NCI-H1417 treated with DMSO at 0.1 percent for 48 hours (cell line): ENCODE measurements at regions not wholly inside any gene's neighbourhood (a gene's known extent, or its start where the extent isn't known, plus 50 kb on each side); places are given as distances from the start of the nearest gene placed in this dataset.
"Not testable (repeated sequence)": the region's sequence is repeated elsewhere in the genome, so short reads cannot be mapped to it uniquely, and the experiment has no call there.

Experiments used
- DNase-seq: peaks from one replicate; lab custom pipeline; 2025; lab: John Stamatoyannopoulos, UW

DNA sequence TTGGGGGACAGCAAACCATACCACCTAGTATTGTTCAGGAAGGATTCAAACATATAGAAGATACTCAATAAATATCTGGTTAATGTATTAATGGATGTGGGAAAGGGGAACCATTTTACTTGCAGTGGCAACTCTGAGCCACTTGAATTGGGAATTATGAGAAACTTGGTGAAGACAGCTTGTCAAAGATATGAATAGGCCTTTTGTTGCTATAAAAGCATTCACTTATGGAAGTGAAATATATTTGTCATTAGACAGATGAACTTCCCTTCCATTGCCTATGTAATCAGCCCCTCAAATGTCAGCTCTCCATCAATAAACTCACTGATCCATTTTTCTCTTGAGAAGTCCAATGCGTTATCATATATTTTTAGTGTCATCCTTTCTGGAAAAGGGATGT is 56.1 kb downstream of the GPR85 start:
- no peak for DNase-seq

DNA sequence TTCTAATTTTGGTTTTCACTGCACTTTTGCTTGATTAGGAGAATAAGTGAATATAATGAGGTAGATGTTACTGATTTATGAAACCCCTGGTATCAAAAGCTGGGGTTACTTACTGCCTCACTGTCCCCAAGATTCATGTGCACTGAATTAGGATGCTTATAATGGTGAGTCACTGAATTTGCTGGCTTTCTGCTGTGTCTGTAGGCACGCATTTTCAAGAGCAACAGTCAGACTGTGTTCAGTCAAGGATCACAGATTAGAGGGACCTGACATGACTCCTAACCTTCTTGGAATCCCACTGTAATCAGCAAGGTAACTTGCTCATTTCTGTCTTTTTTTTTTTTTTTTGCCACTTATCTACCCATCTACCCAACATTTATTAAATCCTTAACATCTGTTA is 59.7 kb downstream of the GPR85 start:
- DNase-seq = no peak

DNA sequence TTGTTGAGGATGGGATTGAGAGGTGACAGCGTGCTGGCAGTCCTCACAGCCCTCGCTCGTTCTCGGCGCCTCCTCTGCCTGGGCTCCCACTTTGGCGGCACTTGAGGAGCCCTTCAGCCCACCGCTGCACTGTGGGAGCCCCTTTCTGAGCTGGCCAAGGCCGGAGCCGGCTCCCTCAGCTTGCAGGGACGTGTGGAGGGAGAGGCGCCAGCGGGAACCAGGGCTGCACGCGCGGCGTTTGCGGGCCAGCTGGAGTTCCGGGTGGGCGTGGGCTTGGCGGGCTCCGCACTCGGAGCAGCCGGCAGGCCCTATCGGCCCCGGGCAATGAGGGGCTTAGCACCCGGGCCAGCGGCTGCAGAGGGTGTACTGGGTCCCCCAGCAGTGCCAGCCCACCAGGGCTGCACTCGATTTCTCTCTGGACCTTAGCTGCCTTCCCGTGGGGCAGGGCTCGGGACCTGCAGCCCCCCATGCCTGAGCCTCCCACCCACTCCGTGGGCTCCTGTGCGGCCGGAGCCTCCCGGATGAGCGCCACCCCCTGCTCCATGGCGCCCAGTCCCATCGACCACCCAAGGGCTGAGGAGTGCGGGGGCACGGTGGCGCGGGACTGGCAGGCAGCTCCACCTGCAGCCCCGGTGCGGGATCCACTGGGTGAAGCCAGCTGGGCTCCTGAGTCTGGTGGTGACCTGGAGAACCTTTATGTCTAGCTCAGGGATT is 69.3 kb downstream of the GPR85 start:
- DNase-seq = not testable (repeated sequence)

- peak; percentile 10 for DNase-seq
Observed at GRCh38 chr7:113015034-113015645, 71.5 kb downstream of the GPR85 start.

- DNase-seq = no peak
Observed at GRCh38 chr7:113013761-113014449, 72.7 kb downstream of the GPR85 start.

GRCh38 chr7:113012862-113013261 is 73.8 kb downstream of the GPR85 start:
- not testable (repeated sequence) for DNase-seq

GRCh38 chr7:113010377-113010776 is 76.2 kb downstream of the GPR85 start:
- no peak for DNase-seq

- no peak for DNase-seq
Observed at GRCh38 chr7:113008755-113009154, 77.9 kb downstream of the GPR85 start.

DNA sequence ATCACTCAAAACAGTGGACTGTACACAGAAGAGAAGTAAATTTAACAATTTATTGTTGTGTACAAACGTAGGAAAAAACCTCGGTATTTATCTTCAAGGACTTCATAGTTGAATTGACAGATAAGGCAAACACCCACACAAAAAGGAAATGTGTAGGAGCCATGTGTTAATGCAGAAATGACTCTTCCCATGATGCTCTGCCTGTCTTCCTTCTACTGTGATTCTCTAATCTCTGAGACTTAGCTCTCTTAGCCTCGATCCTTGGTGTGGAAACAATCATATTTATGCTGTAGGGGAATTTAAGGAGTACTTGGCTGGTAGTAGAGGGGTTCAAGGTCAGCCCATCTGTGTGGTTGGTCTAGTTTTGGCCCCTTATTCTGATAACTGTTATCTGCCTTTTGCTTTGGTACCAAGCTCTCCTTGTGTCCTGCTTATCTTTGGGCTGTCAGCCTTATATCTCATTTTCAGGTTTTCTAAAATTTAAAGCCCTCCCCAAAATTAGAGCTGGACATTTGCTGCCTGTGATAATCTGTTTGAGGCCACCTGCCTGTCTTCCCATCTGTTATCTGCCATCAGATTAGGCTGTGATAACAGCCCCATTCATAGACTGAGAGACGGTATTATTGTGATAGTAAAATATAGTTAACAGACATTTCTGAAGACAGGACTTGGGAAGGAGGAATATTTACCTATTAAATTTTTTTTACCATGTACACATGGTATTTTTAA is 81.7 kb downstream of the GPR85 start:
- no peak for DNase-seq

DNA sequence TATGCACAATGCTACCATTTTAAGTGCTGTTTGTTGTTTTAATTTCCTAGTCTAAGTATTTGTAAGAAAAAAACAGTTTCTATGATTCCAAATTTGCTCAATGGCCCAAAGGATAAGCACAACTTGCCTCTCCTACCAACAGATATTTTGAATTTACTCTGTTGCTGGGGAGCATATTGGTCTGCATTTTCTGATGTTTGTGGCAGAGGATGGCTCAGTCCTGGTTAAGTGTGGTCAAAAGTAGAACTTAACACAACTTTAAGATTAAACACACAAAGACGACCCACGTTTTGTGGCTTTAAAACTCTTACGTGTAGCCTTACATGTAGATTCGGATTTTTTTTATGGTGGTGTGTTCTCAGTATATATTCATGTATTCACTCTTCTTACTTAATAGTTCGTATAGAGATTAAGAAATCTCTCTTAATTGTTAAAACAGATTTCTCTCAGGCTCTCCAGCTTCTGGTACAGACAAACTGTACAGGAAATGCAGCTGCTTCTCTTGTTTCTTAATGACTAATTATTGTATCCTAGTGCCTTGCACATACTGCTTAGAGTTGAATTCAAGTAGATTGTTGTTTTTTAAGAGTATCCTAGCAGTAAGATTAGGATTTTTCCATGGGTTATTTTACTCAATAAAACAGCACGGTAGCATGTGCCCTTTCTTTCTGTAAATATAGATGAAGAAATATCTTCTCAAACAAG is 86.2 kb downstream of the GPR85 start:
- no peak for DNase-seq

DNA sequence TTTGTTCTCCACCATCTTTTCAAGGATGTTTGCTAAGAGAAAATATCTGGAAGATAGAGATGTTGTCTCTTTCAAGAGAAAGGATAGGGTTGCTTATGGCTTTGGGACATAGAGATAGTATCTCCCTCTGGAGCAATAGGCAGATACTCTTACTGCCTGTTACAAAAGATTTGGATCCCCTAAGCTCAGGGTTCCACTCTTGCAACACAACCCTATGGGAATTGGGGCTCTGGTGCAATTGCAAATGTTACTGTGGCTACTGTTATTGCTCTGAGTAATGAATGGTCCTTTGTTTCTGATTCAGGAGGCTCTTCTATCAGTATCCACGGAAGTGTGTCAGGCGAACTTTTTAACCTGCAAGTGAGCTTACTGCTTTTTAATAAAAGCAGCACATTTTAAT is 88.8 kb downstream of the GPR85 start:
- DNase-seq = no peak

GRCh38 chr7:112996331-112996871 is 90.2 kb downstream of the GPR85 start:
- DNase-seq = no peak

DNA sequence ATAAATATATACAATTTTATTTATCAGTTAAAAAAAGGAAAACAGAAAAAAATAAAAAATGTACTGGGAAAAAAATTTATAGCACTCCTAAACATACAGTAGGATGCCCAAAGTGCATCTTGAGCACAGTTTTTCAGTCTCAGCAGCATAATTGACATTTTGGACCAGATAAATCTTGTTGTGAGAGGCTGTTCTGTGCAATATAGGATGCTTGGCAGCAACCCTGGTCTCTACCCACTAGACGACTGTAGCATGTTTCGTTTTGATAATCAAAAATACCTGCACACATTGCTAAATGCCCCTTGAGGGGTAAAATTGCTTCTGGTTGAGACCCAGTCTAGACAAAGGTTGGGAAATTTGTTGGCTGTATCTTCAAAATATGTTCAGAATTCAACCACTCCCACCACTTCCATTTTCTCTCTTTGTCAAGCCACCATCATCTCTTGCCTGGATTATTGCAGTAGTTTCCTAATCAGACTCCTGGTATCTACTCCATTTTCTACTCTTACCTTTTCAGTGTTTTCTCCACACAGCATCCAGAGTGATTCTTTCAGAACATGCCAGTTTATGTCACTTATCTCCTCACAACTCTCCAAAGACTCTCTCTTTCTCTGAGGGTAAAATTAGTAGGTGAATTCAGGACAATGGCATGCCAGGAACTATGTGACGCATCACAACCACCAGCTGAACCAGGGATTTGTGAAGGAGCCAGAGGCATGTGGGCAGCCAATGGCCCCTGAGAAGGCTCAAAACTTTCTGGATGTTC is 91.4 kb downstream of the GPR85 start:
- DNase-seq = no peak

GRCh38 chr7:112994656-112995055 is 92.0 kb downstream of the GPR85 start:
- no peak for DNase-seq

DNA sequence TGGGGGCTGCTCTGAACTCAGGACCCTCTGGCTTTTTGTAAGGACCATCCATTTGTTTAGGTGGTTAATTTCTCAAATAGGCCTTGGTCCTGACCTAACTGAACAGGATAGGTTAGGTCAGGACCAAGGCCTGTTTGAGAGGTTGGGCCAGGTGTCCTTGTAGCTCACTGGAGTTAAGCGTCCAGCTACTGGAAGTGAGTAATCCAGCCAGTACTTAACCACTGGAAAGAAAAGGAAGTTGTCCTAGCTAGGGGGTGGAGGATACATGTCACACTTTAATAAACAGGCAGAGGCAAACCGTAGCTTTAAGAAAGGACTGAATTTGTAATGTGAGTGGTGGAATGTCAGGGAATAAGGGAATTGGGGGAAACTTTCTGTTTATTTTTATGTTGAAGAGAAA is 96.0 kb downstream of the GPR85 start:
- no peak for DNase-seq

GRCh38 chr7:112989531-112989930 is 97.1 kb downstream of the GPR85 start:
- DNase-seq = no peak

- DNase-seq = no peak
Observed at GRCh38 chr7:112987171-112987570, 99.5 kb downstream of the GPR85 start.

- no peak for DNase-seq
Observed at GRCh38 chr7:112986256-112987031, 100.2 kb downstream of the GPR85 start.

GRCh38 chr7:112985377-112985987 is 101.1 kb downstream of the GPR85 start:
- DNase-seq = no peak
